Mucosa of rectum (tissue), 2 donors: ENCODE measurements at regions not wholly inside any gene's neighbourhood (a gene's known extent, or its start where the extent isn't known, plus 50 kb on each side); places are given as distances from the start of the nearest gene placed in this dataset.
A peak's percentile ranks its signal among the peaks of the same experiment; 100 is the strongest.

Experiments used
- H3K27ac ChIP-seq, 2 donors: one replicate each; pipeline ENCODE4 v1.7.0; 2013; ENCODE audit warnings: inconsistent platforms in 2 of 2, low read depth in 2 of 2, low read length in 2 of 2
- H3K27me3 ChIP-seq, 2 donors: one replicate each; pipeline ENCODE4 v1.7.0; 2013; ENCODE audit warnings: low read length in 2 of 2; ENCODE audit not compliant: control insufficient read depth in 2 of 2, insufficient read depth in 2 of 2
- H3K36me3 ChIP-seq, 2 donors: one replicate each; pipeline ENCODE4 v1.7.0; 2013; ENCODE audit warnings: low read length in 2 of 2; ENCODE audit not compliant: control insufficient read depth in 2 of 2, insufficient read depth in 2 of 2
- H3K4me1 ChIP-seq, 2 donors: one replicate each; pipeline ENCODE4 v1.7.0; 2013; ENCODE audit warnings: low read length in 2 of 2, mild to moderate bottlenecking in 1 of 2; ENCODE audit not compliant: control insufficient read depth in 2 of 2, insufficient read depth in 2 of 2
- H3K4me3 ChIP-seq, 2 donors: one replicate each; pipeline ENCODE4 v1.7.0; 2013; ENCODE audit warnings: low read length in 2 of 2
- H3K9ac ChIP-seq, 2 donors: one replicate each; pipeline ENCODE4 v1.7.0; 2013; ENCODE audit warnings: low read length in 2 of 2, low read depth in 1 of 2, mild to moderate bottlenecking in 1 of 2
- H3K9me3 ChIP-seq, 2 donors: one replicate each; pipeline ENCODE4 v1.7.0; 2013; ENCODE audit warnings: low read length in 2 of 2; ENCODE audit not compliant: control insufficient read depth in 2 of 2
- donor health status: healthy.
- donor health status: Normal muscosa, but diverticular disease.

DNA sequence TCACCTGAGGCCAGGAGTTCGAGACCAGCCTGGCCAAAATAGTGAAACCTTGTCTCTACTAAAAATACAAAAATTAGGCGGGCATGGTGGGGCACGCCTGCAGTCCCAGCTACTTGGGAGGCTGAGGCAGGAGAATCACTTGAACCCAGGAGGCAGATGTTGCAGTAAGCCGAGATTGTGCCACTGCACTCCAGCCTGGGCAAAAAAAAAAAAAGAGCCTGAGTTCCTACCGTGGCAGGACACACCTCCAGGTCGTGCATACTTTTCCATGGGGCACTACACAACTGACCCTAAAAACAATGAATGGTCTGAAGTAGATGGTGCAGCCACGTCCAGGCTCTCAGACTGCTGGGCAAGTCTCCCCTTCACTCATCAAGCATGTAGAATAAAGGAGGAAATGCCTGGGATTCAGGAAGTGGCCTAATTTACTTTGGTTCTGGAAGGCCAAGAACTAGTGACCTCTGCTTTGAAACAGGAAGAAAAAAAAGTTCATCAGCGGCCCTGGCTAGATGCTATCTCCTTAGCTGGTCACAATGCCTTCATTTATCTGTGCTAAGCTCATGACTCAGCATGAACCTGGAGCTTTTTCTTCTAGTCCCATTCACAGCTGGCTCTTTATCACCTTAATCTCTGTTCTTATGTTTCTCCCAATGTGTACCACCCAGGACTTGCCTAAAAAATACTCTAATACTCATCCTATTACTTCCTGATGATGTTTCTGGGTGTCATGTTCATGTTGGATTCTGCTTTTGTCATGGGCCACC lies 55.8 kb upstream of the OR6J1 start:
- Histone ChIP-seq H3K9me3 (no peaks in the 10 kb centered on the region), H3K4me3 (no peak overlapping the region), H3K9ac (no peak overlapping the region), H3K4me1 (no peaks in the 10 kb centered on the region), H3K27me3 (peaks cover 0 to 5% of the 10 kb centered on the region in 2 donors), H3K27ac (no peak overlapping the region), H3K36me3 (no peaks in the 10 kb centered on the region)

DNA sequence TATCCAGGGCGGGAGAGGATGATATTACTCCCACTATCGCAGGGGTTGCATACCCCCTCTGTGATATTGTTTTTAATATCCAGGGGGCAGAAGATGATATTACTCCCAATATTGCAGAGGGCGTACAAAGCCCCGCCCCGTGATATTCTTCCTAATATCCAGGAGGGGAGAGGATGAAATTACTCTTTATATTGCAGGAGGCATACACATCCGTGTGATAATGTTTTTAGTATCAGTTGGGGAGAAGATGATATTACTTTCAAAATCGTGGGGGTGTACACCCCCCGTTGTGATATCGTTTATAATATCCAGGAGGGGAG lies 52.9 kb upstream of the OXA1L start:
- Histone ChIP-seq H3K36me3 (no peaks in the 10 kb centered on the region), H3K9ac (peak overlapping the region; percentile 8 to 41), H3K4me3 (peak overlapping the region; percentile 33 to 64), H3K27ac (no peak overlapping the region), H3K4me1 (peaks cover 0 to 3% of the 10 kb centered on the region in 2 donors), H3K27me3 (peaks cover 0 to 7% of the 10 kb centered on the region in 2 donors), H3K9me3 (no peaks in the 10 kb centered on the region)

DNA sequence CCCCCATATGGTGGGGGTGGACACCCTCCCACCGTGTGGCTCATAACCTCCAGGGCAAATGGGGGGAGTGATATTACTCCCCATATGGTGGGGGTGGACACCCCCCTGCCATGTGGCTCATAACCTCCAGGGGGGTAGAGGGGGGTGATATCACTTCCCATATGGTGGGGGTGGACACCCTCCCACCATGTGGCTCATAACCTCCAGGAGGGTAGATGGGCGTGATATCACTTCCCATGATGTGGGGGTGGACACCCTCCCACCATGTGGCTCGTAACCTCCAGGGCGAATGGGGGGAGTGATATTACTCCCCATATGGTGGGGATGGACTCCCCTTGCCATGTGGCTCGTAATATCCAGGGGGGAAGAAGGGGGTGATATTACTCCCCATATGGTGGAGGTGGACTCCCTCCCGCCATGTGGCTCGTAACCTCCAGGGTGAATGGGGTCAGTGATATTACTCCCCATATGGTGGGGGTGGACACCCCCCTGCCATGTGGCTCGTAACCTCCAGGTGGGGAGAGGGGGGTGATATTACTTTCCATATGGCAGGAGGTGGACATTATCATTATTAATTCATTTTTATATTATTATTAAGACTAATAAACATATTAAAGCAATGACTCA lies 51.2 kb upstream of the OXA1L start:
- H3K4me1 ChIP-seq, result peaks cover 0 to 3% of the 10 kb centered on the region in 2 donors
- H3K27ac ChIP-seq, result no peak overlapping the region
- no peaks in the 10 kb centered on the region for H3K36me3 ChIP-seq
- H3K27me3 ChIP-seq, result peaks cover 0 to 6% of the 10 kb centered on the region in 2 donors
- no peak overlapping the region for H3K9ac ChIP-seq
- H3K9me3 ChIP-seq, result no peaks in the 10 kb centered on the region
- no peak overlapping the region for H3K4me3 ChIP-seq

DNA sequence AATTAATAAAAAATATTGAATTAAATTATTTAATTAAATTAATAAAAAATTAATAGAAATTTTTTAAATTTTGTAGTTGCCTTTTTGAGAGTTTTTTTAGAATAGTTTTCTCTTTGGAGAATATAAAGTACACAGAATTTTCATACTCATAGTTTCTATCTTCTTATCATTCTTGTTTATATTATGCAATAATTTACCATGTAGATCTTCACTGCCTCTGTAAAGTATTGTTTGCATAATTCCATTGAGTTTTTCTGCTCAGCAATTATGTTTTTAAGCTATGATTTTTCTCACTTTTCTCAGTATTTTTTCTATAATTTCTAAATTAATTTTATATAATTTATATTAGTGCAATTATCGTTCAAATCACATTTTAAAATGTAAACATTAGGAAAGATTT lies 50.6 kb upstream of the OXA1L start:
- H3K27me3 ChIP-seq, result peaks cover 0 to 4% of the 10 kb centered on the region in 2 donors
- H3K27ac ChIP-seq, result no peak overlapping the region
- H3K36me3 ChIP-seq, result no peaks in the 10 kb centered on the region
- H3K9me3 ChIP-seq, result no peaks in the 10 kb centered on the region
- no peak overlapping the region for H3K9ac ChIP-seq
- no peak overlapping the region for H3K4me3 ChIP-seq
- peaks cover 0 to 3% of the 10 kb centered on the region in 2 donors for H3K4me1 ChIP-seq
